IMR-90 (cell line): ENCODE measurements at regions not wholly inside any gene's neighbourhood (a gene's known extent, or its start where the extent isn't known, plus 50 kb on each side); places are given as distances from the start of the nearest gene placed in this dataset.

Experiments
- ATAC-seq: fragments of 200-7000 bp; cut with Tn5 transposase; 2 replicates; pipeline ENCODE4 v1.9.1; 2020; ENCODE audit warnings: low read depth, mild to moderate bottlenecking, moderate library complexity
- BruUV-seq: library from RNA; stranded (reverse); fragments of 400-500 nt; replicated peaks from 2 replicates; lab custom pipeline; 2021; lab: Mats Ljungman, UMichigan
- CTCF ChIA-PET: fragments of 300-600 bp; formaldehyde crosslinking; extraction: SDS; loops from one replicate; lab custom pipeline; 2021; ENCODE audit warnings: antibody characterized with exemption; lab: Yijun Ruan, JAX
- POLR2A ChIA-PET: fragments of 300-600 bp; sonication (Branson Sonifier 250); formaldehyde crosslinking; loops from one replicate; lab custom pipeline; 2022; ENCODE audit warnings: antibody characterized with exemption; ENCODE audit not compliant: unreplicated experiment; lab: Charles Lee
- DNase-seq: peaks from one replicate; pipeline ENCODE4 v3.0.0; 2013
- H2AFZ ChIP-seq: replicated peaks from 2 replicates; pipeline ENCODE3; 2013; ENCODE audit warnings: low read length, mild to moderate bottlenecking; ENCODE audit not compliant: poor library complexity
- H2AK5ac ChIP-seq: 2 replicates; pipeline ENCODE4 v1.6.1; 2013; ENCODE audit warnings: low read depth, low read length, inconsistent platforms
- H2AK9ac ChIP-seq: replicated peaks from 2 replicates; pipeline ENCODE3; 2013; ENCODE audit warnings: mild to moderate bottlenecking, low read depth, low read length, moderate library complexity; ENCODE audit not compliant: poor library complexity
- H2BK120ac ChIP-seq: 2 replicates; pipeline ENCODE4 v1.6.1; 2013; ENCODE audit warnings: low read depth, low read length, inconsistent platforms
- H2BK15ac ChIP-seq: 3 replicates; pipeline ENCODE4 v1.6.1; 2013; ENCODE audit warnings: low read depth, low read length, inconsistent platforms
- H2BK20ac ChIP-seq: 2 replicates; pipeline ENCODE4 v1.6.1; 2013; ENCODE audit warnings: low read depth, mild to moderate bottlenecking, inconsistent platforms, low read length, moderate library complexity
- H2BK5ac ChIP-seq: 2 replicates; pipeline ENCODE4 v1.6.1; 2013; ENCODE audit warnings: mild to moderate bottlenecking, low read depth, low read length, inconsistent platforms; ENCODE audit not compliant: poor library complexity, severe bottlenecking
- H3K14ac ChIP-seq: replicated peaks from 2 replicates; pipeline ENCODE4 v1.6.1; 2013; ENCODE audit warnings: low read depth, low read length, inconsistent platforms
- H3K18ac ChIP-seq: 2 replicates; pipeline ENCODE4 v1.6.1; 2013; ENCODE audit warnings: low read depth, low read length, control low read depth
- H3K23ac ChIP-seq: 2 replicates; pipeline ENCODE4 v1.6.1; 2013; ENCODE audit warnings: low read depth, low read length, inconsistent platforms
- H3K27ac ChIP-seq: 2 replicates; pipeline ENCODE4 v1.5.1; 2013; ENCODE audit warnings: mild to moderate bottlenecking, control low read depth, low read length; ENCODE audit not compliant: insufficient read depth
- H3K27me3 ChIP-seq: 2 replicates; pipeline ENCODE4 v1.6.1; 2013; ENCODE audit warnings: low read length; ENCODE audit not compliant: control insufficient read depth, insufficient read depth
- H3K36me3 ChIP-seq: 2 replicates; pipeline ENCODE4 v1.6.1; 2013; ENCODE audit warnings: low read length, mixed read lengths; ENCODE audit not compliant: control insufficient read depth, insufficient read depth
- H3K4ac ChIP-seq: 2 replicates; pipeline ENCODE4 v1.6.1; 2013; ENCODE audit warnings: low read depth, low read length, inconsistent platforms
- H3K4me1 ChIP-seq: 2 replicates; pipeline ENCODE4 v1.6.1; 2013; ENCODE audit warnings: low read length, mixed read lengths; ENCODE audit not compliant: control insufficient read depth, insufficient read depth
- H3K4me2 ChIP-seq: 2 replicates; pipeline ENCODE4 v1.6.1; 2013; ENCODE audit warnings: low read depth, mild to moderate bottlenecking, control low read depth, low read length, moderate library complexity
- H3K4me3 ChIP-seq: 2 replicates; pipeline ENCODE4 v1.5.1; 2013; ENCODE audit warnings: low read depth, mild to moderate bottlenecking, control low read depth, low read length, moderate library complexity; ENCODE audit not compliant: insufficient read depth
- H3K56ac ChIP-seq: 2 replicates; pipeline ENCODE4 v1.6.1; 2013; ENCODE audit warnings: low read length, inconsistent platforms; ENCODE audit not compliant: insufficient read depth; ENCODE audit errors: extremely low read depth
- H3K79me1 ChIP-seq, 2 experiments: 2 replicates each; pipeline ENCODE4 v1.6.1; 2013; ENCODE audit warnings: low read length in 2 of 2, inconsistent platforms in 1 of 2, low read depth in 1 of 2
- H3K9ac ChIP-seq: 2 replicates; pipeline ENCODE4 v1.6.1; 2013; ENCODE audit warnings: low read depth, low read length, control low read depth
- H3K9me1 ChIP-seq: 2 replicates; pipeline ENCODE4 v1.6.1; 2013; ENCODE audit warnings: low read length, inconsistent platforms; ENCODE audit not compliant: insufficient read depth
- H3K9me3 ChIP-seq: 2 replicates; pipeline ENCODE4 v1.6.1; 2013; ENCODE audit warnings: low read length; ENCODE audit not compliant: control insufficient read depth, insufficient read depth
- H4K20me1 ChIP-seq: 2 replicates; pipeline ENCODE4 v1.6.1; 2013; ENCODE audit warnings: low read length, inconsistent platforms; ENCODE audit not compliant: insufficient read depth
- H4K5ac ChIP-seq: 2 replicates; pipeline ENCODE4 v1.6.1; 2013; ENCODE audit warnings: mild to moderate bottlenecking, low read depth, low read length, control low read depth
- H4K8ac ChIP-seq, 2 experiments: 2 replicates each; pipeline ENCODE4 v1.6.1; 2013; ENCODE audit warnings: low read depth in 2 of 2, low read length in 2 of 2, control low read depth in 1 of 2, inconsistent platforms in 1 of 2
- H4K91ac ChIP-seq: 2 replicates; pipeline ENCODE4 v1.6.1; 2013; ENCODE audit warnings: low read depth, low read length, inconsistent platforms; ENCODE audit not compliant: insufficient read depth
- BHLHE40 ChIP-seq: fragments of 150-350 bp; IDR thresholded peaks from 2 replicates; pipeline ENCODE4 v1.6.1; 2016; ENCODE audit warnings: mild to moderate bottlenecking, low read depth, low read length
- CEBPB ChIP-seq: IDR thresholded peaks from 2 replicates; pipeline ENCODE4 v1.6.1; 2012; ENCODE audit warnings: low read depth, low read length, improper control_type of control experiment
- CHD1 ChIP-seq: IDR thresholded peaks from 2 replicates; pipeline ENCODE4 v1.6.1; 2012; ENCODE audit warnings: low read depth, low read length, improper control_type of control experiment
- FOS ChIP-seq: fragments of 150-350 bp; IDR thresholded peaks from 2 replicates; pipeline ENCODE4 v1.6.1; 2016; ENCODE audit warnings: low read depth, low read length
- SMC3 ChIP-seq: fragments of 150-350 bp; IDR thresholded peaks from 2 replicates; pipeline ENCODE4 v1.6.1; 2016; ENCODE audit warnings: low read depth, mild to moderate bottlenecking, antibody characterized with exemption, low read length, moderate library complexity
- dilution Hi-C: fragments of 300-500 bp; cut with HindIII; formaldehyde crosslinking; loops from one replicate; pipeline ENCODE4 v1.14.3; 2018; ENCODE audit warnings: low sequenced_read_pairs; ENCODE audit not compliant: unreplicated experiment
- in situ Hi-C: fragments of 300-500 bp; cut with MboI; formaldehyde crosslinking; loops from 3 replicates; pipeline ENCODE4 v1.14.3; 2019; ENCODE audit warnings: low sequenced_read_pairs, inconsistent platforms, mixed read lengths
- intact Hi-C: fragments of 100-400 bp; cut with micrococcal nuclease; formaldehyde crosslinking; loops from 2 replicates; pipeline ENCODE4 v1.10.0; 2022
- TF ChIP-seq, protein P1 (sequence below): fragments of 150-350 bp; IDR thresholded peaks from 2 replicates; pipeline ENCODE4 v1.6.1; 2017; ENCODE audit warnings: mild to moderate bottlenecking, antibody characterized with exemption, low read length, low read depth

DNA sequence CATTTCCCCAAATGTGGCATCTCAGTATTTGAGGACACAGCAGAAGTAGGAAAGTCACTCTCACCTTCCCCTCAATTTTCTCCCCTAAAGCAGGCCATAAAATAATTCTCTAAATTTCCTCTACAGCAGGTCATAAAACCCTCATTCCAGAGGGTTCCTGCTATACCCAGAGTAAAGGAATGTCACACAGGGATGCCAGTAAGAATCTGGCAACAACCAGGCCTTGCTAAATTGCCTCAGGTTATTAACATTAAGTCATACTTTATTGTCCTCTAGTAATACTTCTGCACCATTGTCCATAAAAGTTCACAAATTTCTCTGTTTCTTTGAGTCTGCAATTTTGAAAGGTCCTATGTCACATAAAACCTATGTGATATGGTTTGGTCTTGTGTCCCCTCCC, 685.7 kb upstream of the SLIT2 start:
- no TSS peak for BruUV-seq
- Histone ChIP-seq H4K20me1 (no peaks in the 10 kb centered on the region), H3K56ac (no peak overlapping the region), H3K36me3 (no peaks in the 10 kb centered on the region), H2BK120ac (no peak overlapping the region), H2AK9ac (no peak overlapping the region), H3K4me1 (no peaks in the 10 kb centered on the region), H3K27me3 (no peaks in the 10 kb centered on the region), H4K8ac (no peak overlapping the region), H2BK5ac (no peak overlapping the region), H3K18ac (no peak overlapping the region), H3K9ac (no peak overlapping the region), H3K14ac (no peak overlapping the region), H4K5ac (no peak overlapping the region), H2BK15ac (no peak overlapping the region), H3K4me2 (no peak overlapping the region), H3K9me3 (no peaks in the 10 kb centered on the region), H2AK5ac (no peak overlapping the region), H3K23ac (no peak overlapping the region), H4K91ac (no peak overlapping the region), H3K79me1 (no peaks in the 10 kb centered on the region), H2AFZ (no peak overlapping the region), H2BK20ac (no peak overlapping the region), H3K27ac (no peak overlapping the region), H3K9me1 (no peaks in the 10 kb centered on the region), H3K4me3 (no peak overlapping the region), H3K4ac (no peak overlapping the region)
- ChIA-PET POLR2A (no interaction called here), CTCF (no interaction called here)
- in situ Hi-C loops, result no loop called here
- no peak for DNase-seq
- TF ChIP-seq FOS (no peak), BHLHE40 (no peak), SMC3 (no peak), CHD1 (no peak), CEBPB (no peak)
- TF ChIP-seq, protein P1, sequence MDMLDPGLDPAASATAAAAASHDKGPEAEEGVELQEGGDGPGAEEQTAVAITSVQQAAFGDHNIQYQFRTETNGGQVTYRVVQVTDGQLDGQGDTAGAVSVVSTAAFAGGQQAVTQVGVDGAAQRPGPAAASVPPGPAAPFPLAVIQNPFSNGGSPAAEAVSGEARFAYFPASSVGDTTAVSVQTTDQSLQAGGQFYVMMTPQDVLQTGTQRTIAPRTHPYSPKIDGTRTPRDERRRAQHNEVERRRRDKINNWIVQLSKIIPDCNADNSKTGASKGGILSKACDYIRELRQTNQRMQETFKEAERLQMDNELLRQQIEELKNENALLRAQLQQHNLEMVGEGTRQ, result no peak
- intact Hi-C loops, result no loop called here
- dilution Hi-C loops, result no loop called here
- no peak for ATAC-seq
